Right renal pelvis (tissue), 4 donors: ENCODE measurements at regions not wholly inside any gene's neighbourhood (a gene's known extent, or its start where the extent isn't known, plus 50 kb on each side); places are given as distances from the start of the nearest gene placed in this dataset.
"Not testable (repeated sequence)": the region's sequence is repeated elsewhere in the genome, so short reads cannot be mapped to it uniquely, and the experiment has no call there.

Experiments used
- DNase-seq, 4 donors: peaks; one replicate each; pipeline ENCODE4 v3.0.0-alpha.2; 2013; ENCODE audit warnings: low read depth in 4 of 4, low spot score in 3 of 4, missing footprints in 1 of 4

- no peak for DNase-seq
Observed at GRCh38 chr7:101707587-101707986, 78.5 kb upstream of the MYL10 start.

DNA sequence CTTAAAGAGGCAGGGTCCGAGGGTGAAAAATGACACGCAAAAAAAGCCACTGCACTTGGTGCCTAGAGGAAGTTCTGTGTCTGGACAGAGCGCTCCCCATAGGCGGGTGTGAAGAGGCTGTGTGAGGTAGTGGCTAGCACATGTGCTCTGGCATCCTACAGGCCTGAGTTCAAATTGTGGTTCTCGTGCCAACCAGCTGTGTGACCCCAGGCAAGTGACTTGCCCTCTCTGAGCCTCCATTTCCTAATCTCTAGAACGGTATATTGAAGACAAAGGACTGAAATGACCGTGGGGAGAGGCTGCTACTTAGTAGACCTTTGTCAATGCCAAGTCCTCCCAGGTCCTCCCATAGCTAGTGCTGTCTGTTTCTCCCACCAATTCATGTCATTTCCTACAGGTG is 79.1 kb upstream of the MYL10 start:
- DNase-seq, result no peak

- DNase-seq, result no peak
Observed at GRCh38 chr7:101712652-101713051, 83.6 kb upstream of the MYL10 start.

GRCh38 chr7:101714097-101714496 is 85.0 kb upstream of the MYL10 start:
- no peak for DNase-seq

GRCh38 chr7:101717628-101718357 is 88.7 kb upstream of the MYL10 start:
- DNase-seq, result no peak

- DNase-seq, result no peak
Observed at GRCh38 chr7:101718363-101719122, 89.4 kb upstream of the MYL10 start.

DNA sequence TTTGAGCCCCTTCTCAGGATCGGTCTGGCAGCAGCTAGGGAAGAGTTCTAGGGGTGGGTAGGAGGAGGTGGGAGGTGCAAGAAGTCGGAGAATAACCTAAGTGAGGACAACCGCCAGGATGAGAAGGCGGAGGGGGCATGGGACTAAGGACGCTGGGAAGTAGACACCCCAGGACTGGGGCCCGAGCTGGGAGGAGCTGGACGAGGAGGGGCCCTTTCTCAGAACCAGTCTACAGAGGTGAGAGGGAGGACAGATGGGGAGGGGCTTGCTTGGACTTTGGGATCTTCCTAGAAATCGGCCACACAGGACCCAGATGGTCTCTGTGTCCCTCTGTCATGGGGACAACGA is 90.0 kb upstream of the MYL10 start:
- DNase-seq, result no peak

DNA sequence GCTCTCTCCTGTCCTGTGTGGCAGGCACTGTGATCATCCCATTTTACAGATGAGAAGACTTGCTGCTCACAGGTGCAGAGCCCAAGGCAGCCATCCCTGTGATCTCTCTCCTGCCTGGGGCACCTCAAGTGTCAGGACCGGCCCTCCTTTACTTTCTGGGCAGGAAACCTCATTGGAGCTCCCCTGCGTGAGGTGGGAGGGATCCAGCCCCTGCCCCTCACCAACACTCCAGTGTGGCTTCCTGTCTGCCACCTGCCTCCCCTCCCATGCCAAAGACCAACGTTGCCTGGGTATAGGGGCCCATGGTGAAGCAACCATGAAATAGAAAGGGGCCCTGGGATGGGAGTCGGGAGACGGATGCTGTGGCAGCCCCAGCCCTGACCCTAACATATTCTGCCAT is 91.2 kb upstream of the MYL10 start:
- no peak for DNase-seq

DNA sequence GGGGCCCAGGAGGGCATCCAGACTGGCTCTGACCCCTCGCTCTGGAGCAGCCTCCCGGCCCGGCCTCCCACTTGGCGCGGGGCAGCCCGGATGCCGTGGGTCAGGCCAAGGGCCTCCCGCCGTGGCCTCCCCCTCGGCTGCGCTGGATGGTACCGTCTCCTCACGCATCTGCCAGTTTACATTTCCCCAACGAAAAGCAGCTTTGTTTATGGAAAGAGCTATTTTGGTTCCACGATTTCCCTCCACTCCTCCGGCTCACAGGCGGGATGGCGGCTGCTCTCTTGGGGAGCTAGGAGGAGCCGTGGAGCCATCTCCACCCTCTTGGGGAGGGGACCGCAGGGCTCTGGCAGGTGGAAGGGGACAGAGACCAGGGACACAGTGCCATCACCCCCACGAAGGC is 93.2 kb upstream of the MYL10 start:
- no peak for DNase-seq

- DNase-seq, result no peak
Observed at GRCh38 chr7:101723835-101724234, 93.6 kb upstream of the CUX1 start.

DNA sequence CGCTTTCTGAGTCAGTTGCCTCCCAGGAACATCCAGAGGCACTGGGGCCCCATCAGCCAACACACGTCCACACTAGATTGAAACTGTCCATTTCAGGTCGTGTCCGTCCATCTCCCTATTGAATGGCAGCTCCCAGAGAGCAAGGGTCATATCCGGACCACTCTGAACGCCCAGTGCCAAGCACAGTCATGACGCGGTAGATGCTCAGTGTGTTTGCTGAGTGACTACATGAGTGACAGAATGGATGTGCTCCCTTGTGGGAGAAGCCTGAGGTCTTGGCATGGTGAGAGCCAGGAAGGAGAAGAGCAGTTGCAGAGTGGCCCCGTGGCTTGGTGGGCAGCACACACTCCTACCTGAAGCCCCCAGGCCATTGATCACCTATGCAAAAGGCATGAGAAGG is 92.5 kb upstream of the CUX1 start:
- no peak for DNase-seq

DNA sequence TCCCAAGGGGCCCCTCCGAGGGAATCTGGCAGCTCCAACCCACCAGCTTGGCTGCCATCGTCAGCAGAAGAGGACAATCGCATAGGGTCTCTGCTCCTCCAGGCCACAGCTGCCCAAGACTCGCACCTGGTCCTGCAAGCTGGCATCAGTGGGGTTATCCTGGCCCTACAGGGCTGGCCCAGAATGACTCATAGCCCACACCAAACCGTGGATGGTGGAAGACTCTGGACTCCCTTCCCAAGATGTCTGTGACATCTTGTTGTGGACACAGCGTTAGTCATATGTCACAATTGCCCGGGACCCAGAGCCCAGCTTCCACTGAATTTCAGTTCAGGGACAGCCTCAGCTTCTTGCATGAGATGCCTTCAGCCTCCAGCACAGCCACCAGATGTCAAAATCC is 91.5 kb upstream of the CUX1 start:
- DNase-seq, result no peak

DNA sequence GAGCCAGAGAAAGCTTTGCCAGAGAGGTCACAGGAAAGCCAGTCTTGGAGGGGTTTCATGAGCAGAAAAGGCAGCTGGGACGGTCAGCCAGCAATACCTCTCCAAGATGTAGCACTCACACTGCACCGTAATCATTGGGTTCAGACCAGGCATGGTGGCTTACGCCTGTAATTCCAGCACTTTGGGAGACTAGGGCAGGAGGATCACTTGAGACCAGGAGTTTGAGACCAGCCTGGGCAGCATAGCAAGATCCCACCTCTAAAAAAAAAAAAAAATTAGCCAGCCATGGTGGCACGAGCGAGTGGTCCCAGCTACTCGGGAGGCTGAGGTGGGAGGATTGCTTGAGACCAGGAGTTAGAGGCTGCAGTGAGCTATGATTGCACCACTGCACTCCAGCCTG is 90.2 kb upstream of the CUX1 start:
- no peak for DNase-seq

DNA sequence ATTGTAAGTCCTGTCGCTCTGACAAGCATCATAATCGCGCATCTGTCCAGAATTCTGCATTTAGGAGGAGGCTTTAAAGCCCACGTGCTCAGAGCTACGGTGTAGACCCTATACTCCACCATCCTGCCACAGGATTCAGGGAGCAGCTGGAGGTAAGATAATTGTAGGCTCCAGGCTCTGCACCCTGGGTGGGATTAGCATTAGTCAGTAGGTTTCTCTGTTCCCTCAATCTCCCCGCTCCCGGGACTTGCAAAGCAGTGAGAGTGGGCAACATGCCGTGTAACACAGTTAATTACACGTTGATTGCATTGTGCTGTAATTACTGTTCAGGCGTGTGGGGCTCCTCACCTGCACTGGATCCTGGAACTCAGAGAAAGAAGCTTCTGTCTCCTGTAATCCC is 89.3 kb upstream of the CUX1 start:
- no peak for DNase-seq

DNA sequence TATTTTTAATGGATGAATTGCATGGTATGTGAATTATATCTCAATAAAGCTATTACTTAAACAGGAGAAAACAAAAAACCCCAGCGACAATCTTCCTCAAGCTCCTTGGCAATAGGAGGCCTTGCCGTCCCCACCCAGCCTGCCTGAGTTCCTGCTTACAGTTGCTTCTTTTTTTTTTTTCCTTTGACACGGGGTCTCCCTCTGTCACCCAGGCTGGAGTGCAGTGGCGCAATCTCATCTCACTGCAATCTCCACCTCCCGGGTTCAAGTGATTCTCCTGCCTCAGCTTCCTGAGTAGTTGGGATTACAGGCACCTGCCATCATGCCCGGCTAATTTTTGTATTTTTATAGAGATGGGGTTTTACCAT is 88.6 kb upstream of the CUX1 start:
- not testable (repeated sequence) for DNase-seq

DNA sequence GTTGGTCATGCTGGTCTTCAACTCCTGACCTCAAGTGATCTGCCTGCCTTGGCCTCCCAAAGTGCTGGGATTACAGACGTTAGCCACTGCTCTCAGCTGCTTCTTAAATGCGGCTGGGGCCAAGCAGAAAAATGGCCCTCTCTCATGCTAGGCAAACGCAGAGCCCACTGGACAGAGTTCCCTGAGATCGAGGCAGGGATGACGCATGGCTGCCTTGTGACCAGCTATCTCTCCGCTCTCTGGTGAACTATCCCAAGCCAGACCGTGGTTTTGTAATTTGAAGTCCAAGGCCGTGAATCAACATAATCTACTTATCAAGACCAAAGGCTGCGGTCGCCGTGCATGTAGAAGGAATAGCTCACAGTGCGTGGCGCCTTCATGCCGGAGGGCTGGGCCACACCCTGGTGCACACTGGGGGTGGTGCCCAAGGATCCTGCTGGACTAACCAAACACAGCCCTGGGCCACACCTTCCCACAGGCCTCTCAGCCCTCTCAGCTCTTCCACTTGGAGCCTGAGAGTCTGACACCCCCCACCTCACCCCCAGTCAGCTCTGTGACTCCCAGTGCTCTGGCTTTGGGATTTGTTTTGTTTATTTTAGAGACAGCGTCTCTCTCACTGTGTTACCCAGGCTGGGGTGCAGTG is 88.1 kb upstream of the CUX1 start:
- DNase-seq, result no peak

DNA sequence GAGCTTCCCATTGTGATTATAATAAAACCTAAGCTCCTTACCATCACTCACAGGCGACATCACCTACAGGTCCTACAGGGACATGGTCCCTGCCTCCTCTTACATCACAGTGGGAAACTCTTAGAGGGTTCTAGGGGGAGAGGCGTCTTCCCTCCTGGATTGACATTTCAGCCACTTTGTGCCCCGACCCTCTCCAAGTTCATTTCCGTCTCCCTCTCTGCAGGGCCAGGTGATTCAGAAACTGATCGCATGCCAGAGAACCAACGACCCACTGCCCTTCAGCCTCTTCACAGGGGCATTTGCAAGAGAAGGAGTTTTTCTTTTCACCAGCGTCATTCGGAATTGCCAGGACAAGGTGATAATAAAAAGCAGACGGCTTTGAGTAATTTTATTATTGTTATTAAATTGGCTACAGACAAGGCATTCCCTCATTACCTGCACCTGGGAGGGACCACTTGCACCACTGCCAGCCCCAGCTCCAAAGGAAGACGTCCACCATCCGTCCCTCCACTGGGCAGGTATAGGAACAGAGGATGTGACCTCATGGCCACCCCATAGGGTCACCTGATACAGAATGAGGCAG is 85.8 kb upstream of the CUX1 start:
- DNase-seq, result no peak

DNA sequence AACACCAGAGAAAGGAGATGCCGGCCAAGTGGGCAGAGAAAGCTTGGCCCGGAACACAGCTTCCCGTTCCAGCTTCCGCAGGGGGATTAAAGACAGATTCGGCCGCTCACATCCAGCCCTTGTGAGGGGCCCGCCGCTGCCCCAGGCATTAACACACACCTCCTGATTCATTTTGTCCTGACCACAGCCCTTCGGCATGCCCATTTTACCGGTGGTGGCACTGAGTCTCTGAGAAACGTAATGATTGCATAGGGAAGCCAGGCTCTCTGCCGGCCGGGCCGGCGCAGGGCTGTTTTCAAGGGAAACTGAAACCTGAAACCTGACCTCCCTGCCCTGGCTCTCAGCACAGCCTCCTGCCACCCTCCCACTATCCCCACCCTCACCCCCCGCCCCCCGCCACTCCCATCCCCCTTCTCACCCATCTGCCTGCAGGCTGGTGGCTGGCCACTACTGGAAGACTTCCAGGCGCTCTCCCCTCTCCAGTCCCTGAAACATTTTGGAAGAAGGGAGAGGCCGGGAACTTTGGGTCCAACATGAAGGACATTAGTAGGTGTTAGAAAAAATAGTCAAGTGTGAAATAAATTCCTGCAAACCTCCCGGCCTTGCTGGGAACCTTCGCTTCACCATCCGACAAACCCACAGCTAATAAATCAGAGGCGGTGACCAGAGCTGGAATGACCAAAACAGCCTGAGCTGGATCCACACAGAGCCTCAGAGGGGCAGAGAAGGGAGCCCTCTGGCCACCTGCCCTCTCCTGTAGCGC is 83.5 kb upstream of the CUX1 start:
- no peak for DNase-seq

DNA sequence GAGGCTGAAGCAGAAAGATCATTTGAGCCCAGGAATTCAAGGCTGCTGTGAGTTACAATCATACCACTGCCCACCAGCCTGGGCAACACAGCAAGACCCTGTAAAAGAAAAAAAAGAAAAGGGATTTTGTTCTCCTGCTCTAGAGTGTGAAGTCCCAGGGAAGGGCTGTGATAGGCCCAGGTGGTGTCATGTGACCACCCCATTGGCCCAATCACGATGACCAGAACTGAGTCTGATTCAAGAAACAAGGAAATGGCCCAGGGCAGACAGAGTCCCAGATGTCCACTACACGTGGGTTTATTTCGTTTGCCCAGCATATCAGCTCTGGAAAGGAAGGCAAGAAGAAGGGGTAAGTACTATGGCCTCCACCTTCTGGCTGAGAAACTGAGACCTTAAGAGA is 81.3 kb upstream of the CUX1 start:
- no peak for DNase-seq

DNA sequence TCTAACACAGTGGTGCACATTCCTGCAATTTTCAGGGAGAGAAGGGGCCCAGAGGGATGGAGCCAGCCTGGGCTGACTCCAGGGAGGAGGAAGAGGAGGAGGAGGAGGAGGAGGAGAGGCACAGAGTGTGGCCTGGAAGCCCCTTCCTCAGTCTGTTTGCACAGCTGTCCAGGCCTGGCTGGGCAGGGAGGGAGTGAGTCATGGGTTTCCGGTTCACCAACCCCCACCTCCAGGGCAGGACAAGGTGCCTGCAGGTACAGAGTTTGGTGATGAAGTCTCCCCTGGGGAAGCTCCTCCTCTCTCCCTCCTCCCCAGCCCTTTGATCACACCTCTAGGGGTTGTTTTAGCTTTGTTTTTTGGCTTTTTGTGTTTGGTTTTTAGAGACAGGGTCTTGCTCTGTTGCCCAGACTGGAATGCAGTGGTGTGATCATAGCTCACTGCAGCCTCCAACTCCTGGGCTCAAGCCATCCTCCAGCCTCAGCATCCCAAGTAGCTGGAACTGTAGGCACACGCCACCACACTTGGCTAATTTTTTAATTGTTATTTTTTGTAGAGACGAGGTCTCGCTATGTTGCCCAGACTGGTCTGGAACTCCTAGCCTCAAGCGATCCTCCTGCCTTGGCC is 77.5 kb upstream of the CUX1 start:
- DNase-seq, result no peak
